ENCODE measurements at regions not wholly inside any gene's neighbourhood (a gene's known extent, or its start where the extent isn't known, plus 50 kb on each side); places are given as distances from the start of the nearest gene placed in this dataset.

DNA sequence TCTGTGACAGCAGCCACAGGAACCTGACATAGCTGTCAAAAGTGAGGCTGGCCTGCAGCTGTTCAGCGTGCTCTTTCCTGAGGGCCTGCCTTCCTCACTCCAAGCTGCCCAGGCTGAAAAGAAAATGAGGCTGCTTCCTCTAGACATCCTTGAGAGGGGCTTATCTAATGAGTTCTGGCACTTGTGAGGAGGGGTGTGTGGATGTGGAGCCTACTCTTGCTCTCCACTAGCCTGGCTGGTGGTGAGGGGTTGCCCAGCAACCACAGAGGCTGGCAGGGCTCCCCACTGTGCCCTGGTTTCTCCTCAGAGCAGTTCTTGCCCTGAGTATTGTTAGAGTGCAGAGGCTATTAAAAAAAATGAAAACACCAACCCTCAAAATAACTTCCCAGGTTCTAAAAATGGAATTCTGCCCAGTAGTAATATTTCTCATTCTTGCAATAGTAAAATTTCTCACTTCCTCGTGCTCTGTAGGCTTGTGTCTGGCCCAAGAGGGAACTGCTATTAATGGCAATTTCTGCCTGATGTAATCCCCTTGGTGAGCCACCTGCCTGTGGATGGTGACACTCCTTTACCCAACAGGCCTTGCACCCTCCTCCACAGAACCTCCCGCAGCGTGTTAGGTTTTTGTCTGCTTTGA lies 52.6 kb upstream of the EPS8L3 start:
- no peak for TF ChIP-seq JAZF1 (CRISPR knock-in tag; IDR thresholded peaks at IDR 0.05)
- TF ChIP-seq, protein P1, sequence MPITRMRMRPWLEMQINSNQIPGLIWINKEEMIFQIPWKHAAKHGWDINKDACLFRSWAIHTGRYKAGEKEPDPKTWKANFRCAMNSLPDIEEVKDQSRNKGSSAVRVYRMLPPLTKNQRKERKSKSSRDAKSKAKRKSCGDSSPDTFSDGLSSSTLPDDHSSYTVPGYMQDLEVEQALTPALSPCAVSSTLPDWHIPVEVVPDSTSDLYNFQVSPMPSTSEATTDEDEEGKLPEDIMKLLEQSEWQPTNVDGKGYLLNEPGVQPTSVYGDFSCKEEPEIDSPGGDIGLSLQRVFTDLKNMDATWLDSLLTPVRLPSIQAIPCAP (CRISPR knock-in tag; IDR thresholded peaks at IDR 0.05) = no peak
- TF ChIP-seq, protein P2, sequence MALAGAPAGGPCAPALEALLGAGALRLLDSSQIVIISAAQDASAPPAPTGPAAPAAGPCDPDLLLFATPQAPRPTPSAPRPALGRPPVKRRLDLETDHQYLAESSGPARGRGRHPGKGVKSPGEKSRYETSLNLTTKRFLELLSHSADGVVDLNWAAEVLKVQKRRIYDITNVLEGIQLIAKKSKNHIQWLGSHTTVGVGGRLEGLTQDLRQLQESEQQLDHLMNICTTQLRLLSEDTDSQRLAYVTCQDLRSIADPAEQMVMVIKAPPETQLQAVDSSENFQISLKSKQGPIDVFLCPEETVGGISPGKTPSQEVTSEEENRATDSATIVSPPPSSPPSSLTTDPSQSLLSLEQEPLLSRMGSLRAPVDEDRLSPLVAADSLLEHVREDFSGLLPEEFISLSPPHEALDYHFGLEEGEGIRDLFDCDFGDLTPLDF (CRISPR knock-in tag; IDR thresholded peaks at IDR 0.05) = no peak
- TF ChIP-seq NFATC4 (CRISPR knock-in tag; IDR thresholded peaks at IDR 0.05) = no peak
- TF ChIP-seq ZNF232 (CRISPR knock-in tag; IDR thresholded peaks at IDR 0.05) = no peak
- TF ChIP-seq, protein P3, sequence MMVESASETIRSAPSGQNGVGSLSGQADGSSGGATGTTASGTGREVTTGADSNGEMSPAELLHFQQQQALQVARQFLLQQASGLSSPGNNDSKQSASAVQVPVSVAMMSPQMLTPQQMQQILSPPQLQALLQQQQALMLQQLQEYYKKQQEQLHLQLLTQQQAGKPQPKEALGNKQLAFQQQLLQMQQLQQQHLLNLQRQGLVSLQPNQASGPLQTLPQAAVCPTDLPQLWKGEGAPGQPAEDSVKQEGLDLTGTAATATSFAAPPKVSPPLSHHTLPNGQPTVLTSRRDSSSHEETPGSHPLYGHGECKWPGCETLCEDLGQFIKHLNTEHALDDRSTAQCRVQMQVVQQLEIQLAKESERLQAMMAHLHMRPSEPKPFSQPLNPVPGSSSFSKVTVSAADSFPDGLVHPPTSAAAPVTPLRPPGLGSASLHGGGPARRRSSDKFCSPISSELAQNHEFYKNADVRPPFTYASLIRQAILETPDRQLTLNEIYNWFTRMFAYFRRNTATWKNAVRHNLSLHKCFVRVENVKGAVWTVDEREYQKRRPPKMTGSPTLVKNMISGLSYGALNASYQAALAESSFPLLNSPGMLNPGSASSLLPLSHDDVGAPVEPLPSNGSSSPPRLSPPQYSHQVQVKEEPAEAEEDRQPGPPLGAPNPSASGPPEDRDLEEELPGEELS (CRISPR knock-in tag; IDR thresholded peaks at IDR 0.05) = no peak
- TF ChIP-seq, protein P4, sequence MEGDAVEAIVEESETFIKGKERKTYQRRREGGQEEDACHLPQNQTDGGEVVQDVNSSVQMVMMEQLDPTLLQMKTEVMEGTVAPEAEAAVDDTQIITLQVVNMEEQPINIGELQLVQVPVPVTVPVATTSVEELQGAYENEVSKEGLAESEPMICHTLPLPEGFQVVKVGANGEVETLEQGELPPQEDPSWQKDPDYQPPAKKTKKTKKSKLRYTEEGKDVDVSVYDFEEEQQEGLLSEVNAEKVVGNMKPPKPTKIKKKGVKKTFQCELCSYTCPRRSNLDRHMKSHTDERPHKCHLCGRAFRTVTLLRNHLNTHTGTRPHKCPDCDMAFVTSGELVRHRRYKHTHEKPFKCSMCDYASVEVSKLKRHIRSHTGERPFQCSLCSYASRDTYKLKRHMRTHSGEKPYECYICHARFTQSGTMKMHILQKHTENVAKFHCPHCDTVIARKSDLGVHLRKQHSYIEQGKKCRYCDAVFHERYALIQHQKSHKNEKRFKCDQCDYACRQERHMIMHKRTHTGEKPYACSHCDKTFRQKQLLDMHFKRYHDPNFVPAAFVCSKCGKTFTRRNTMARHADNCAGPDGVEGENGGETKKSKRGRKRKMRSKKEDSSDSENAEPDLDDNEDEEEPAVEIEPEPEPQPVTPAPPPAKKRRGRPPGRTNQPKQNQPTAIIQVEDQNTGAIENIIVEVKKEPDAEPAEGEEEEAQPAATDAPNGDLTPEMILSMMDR (IDR thresholded peaks at IDR 0.05) = no peak
- TF ChIP-seq FOXK1 (CRISPR knock-in tag; IDR thresholded peaks at IDR 0.05) = no peak
- TF ChIP-seq CBFB (CRISPR knock-in tag; IDR thresholded peaks at IDR 0.05; ENCODE audit: low read depth) = no peak
- TF ChIP-seq NFYB (CRISPR knock-in tag; conservative IDR thresholded peaks at IDR 0.05; ENCODE audit: low read depth) = no peak
